ENCODE measurements at regions not wholly inside any gene's neighbourhood (a gene's known extent, or its start where the extent isn't known, plus 50 kb on each side); places are given as distances from the start of the nearest gene placed in this dataset.

DNA sequence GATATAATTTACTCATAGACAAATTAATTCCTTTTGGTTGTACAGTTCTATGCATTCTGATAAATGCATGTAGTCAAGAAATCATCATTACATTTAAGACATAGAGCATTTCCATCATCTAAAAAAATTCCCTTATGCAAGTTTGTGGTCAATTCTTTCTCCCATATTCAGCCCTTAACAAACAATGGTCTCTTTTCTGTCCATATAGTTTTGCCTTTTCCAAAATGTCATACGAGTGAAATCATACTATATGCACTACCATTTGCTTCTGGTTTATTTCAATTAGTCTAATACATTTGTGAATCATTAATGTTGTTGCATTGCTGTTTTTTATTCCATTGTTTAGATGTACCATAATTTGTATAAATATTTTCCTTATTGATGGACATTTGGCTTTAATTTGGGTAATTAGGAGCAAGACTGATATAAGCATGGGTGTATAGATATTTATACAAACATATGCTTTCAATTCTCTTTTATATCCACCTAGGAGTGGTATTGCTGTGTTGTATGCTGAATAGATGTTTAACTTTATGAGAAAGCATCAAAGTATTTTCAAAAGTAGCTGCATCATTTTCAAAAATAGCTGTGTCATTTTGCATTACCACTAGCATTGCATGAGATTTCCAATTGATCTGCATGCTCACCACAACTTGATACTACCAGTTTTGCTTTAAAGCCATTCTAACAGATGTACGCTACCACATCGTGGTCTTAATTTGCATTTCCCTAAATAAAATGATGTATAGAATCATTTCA, 397.0 kb upstream of the ADAMTS5 start:
- Histone ChIP-seq H3K4me2 (ENCODE audit: insufficient read depth, low read length) (no peak overlapping the region), H3K79me2 (ENCODE audit: insufficient read depth, low read length) (no peaks in the 10 kb centered on the region), H3K27me3 (ENCODE audit: insufficient read depth, low read length) (no peaks in the 10 kb centered on the region), H3K36me3 (ENCODE audit: insufficient read depth, low read length) (no peaks in the 10 kb centered on the region), H3K27ac (ENCODE audit: low read depth, low read length) (no peak overlapping the region), H3K4me3 (ENCODE audit: insufficient read depth, low read length) (no peak overlapping the region), H3K9me3 (ENCODE audit: low read depth, low read length) (no peaks in the 10 kb centered on the region), H4K20me1 (ENCODE audit: insufficient read depth, low read length) (no peaks in the 10 kb centered on the region), H2AFZ (ENCODE audit: low read length) (no peak overlapping the region), H3K4me1 (ENCODE audit: insufficient read depth, low read length) (no peaks in the 10 kb centered on the region)
- TF ChIP-seq, protein P1, sequence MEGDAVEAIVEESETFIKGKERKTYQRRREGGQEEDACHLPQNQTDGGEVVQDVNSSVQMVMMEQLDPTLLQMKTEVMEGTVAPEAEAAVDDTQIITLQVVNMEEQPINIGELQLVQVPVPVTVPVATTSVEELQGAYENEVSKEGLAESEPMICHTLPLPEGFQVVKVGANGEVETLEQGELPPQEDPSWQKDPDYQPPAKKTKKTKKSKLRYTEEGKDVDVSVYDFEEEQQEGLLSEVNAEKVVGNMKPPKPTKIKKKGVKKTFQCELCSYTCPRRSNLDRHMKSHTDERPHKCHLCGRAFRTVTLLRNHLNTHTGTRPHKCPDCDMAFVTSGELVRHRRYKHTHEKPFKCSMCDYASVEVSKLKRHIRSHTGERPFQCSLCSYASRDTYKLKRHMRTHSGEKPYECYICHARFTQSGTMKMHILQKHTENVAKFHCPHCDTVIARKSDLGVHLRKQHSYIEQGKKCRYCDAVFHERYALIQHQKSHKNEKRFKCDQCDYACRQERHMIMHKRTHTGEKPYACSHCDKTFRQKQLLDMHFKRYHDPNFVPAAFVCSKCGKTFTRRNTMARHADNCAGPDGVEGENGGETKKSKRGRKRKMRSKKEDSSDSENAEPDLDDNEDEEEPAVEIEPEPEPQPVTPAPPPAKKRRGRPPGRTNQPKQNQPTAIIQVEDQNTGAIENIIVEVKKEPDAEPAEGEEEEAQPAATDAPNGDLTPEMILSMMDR (IDR thresholded peaks at IDR 0.05; ENCODE audit: extremely low read depth, low read depth, low read length) = no peak
- no peak for DNase-seq (ENCODE audit: insufficient read length, low spot score, missing footprints)

DNA sequence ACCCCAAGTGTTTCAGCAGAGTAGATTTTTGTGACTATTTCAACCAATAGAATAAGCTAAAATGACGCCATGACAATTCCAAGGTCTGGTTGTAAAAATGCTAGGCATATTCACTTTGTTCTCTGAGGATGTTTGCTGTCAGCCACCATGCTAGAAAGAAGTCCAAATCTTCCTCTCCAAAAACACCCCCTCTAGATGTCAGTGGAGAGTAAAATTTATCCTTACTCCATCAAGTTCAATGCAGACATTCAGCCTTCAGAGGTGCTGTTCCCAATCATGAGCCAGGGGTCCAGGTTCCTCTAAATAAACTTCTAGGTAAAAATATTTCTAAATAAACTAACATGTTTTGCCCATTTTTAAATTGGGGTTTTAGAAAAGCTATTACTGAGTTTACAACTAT, 395.4 kb upstream of the ADAMTS5 start:
- H3K4me3 ChIP-seq (ENCODE audit: insufficient read depth, low read length) = no peak overlapping the region
- H3K4me2 ChIP-seq (ENCODE audit: insufficient read depth, low read length) = no peak overlapping the region
- H3K27ac ChIP-seq (ENCODE audit: low read depth, low read length) = no peak overlapping the region
- no peaks in the 10 kb centered on the region for H3K9me3 ChIP-seq (ENCODE audit: low read depth, low read length)
- H3K79me2 ChIP-seq (ENCODE audit: insufficient read depth, low read length) = no peaks in the 10 kb centered on the region
- no peak overlapping the region for H2AFZ ChIP-seq (ENCODE audit: low read length)
- no peaks in the 10 kb centered on the region for H3K27me3 ChIP-seq (ENCODE audit: insufficient read depth, low read length)
- no peak for DNase-seq (ENCODE audit: insufficient read length, low spot score, missing footprints)
- no peaks in the 10 kb centered on the region for H3K4me1 ChIP-seq (ENCODE audit: insufficient read depth, low read length)
- H4K20me1 ChIP-seq (ENCODE audit: insufficient read depth, low read length) = no peaks in the 10 kb centered on the region
- TF ChIP-seq, protein P1 (IDR thresholded peaks at IDR 0.05; ENCODE audit: extremely low read depth, low read depth, low read length) = peak; percentile 39
- no peaks in the 10 kb centered on the region for H3K36me3 ChIP-seq (ENCODE audit: insufficient read depth, low read length)

DNA sequence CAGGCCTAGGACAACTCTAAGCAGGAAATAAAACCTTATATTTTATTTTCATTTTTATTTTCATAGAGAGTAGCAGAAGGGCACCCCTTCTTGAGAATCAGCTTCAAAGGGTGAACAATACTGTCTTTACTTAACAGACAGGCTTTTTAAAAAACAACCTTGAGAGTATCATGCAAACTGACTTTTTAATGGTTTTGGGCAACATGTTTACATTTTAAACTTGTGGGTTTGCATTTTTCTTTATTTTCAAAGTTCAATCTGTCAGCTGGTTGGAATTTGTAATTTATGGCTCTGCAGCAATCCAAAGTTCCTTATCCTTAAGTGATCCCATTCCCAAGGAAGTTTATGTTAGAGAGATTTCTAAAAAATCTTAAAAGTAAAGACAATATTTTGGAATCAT, 392.3 kb upstream of the ADAMTS5 start:
- no peak for DNase-seq (ENCODE audit: insufficient read length, low spot score, missing footprints)
- TF ChIP-seq, protein P1 (IDR thresholded peaks at IDR 0.05; ENCODE audit: extremely low read depth, low read depth, low read length) = no peak
- no peaks in the 10 kb centered on the region for H3K9me3 ChIP-seq (ENCODE audit: low read depth, low read length)
- H3K27ac ChIP-seq (ENCODE audit: low read depth, low read length) = no peak overlapping the region
- H3K4me1 ChIP-seq (ENCODE audit: insufficient read depth, low read length) = no peaks in the 10 kb centered on the region
- no peak overlapping the region for H3K4me2 ChIP-seq (ENCODE audit: insufficient read depth, low read length)
- H3K36me3 ChIP-seq (ENCODE audit: insufficient read depth, low read length) = no peaks in the 10 kb centered on the region
- H3K27me3 ChIP-seq (ENCODE audit: insufficient read depth, low read length) = no peaks in the 10 kb centered on the region
- H4K20me1 ChIP-seq (ENCODE audit: insufficient read depth, low read length) = no peaks in the 10 kb centered on the region
- H2AFZ ChIP-seq (ENCODE audit: low read length) = no peak overlapping the region
- no peak overlapping the region for H3K4me3 ChIP-seq (ENCODE audit: insufficient read depth, low read length)
- no peaks in the 10 kb centered on the region for H3K79me2 ChIP-seq (ENCODE audit: insufficient read depth, low read length)

DNA sequence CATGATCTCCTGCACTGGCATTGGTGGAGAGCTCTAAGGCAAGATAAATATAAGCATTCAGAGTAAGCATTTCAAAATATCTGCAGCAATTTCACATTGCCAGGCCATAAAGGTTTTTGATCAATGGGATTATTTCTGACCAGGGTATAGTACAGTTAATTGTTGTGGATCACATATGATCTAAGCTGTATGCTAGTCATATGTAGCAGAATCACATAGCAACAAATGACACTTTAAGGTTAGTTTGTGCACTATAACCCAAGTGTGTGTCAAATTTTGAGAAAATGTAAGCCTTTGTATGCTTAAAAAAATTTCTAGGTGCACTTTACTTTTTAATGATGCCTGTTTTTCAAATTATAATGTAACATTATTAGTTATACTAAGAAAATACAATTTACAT, 386.0 kb upstream of the ADAMTS5 start:
- DNase-seq (ENCODE audit: insufficient read length, low spot score, missing footprints) = no peak
- no peaks in the 10 kb centered on the region for H3K79me2 ChIP-seq (ENCODE audit: insufficient read depth, low read length)
- no peak overlapping the region for H3K27ac ChIP-seq (ENCODE audit: low read depth, low read length)
- no peaks in the 10 kb centered on the region for H3K27me3 ChIP-seq (ENCODE audit: insufficient read depth, low read length)
- no peak overlapping the region for H3K4me3 ChIP-seq (ENCODE audit: insufficient read depth, low read length)
- TF ChIP-seq, protein P1 (IDR thresholded peaks at IDR 0.05; ENCODE audit: extremely low read depth, low read depth, low read length) = no peak
- H3K36me3 ChIP-seq (ENCODE audit: insufficient read depth, low read length) = no peaks in the 10 kb centered on the region
- no peaks in the 10 kb centered on the region for H3K9me3 ChIP-seq (ENCODE audit: low read depth, low read length)
- no peak overlapping the region for H3K4me2 ChIP-seq (ENCODE audit: insufficient read depth, low read length)
- no peaks in the 10 kb centered on the region for H4K20me1 ChIP-seq (ENCODE audit: insufficient read depth, low read length)
- no peaks in the 10 kb centered on the region for H3K4me1 ChIP-seq (ENCODE audit: insufficient read depth, low read length)
- H2AFZ ChIP-seq (ENCODE audit: low read length) = no peak overlapping the region

All from osteoblast (primary cell).